ENCODE measurements at regions not wholly inside any gene's neighbourhood (a gene's known extent, or its start where the extent isn't known, plus 50 kb on each side); places are given as distances from the start of the nearest gene placed in this dataset.

- peaks cover 0 to 9% (median 0%) of the 10 kb centered on the region in 4 donors for H3K27me3 ChIP-seq (ENCODE audit: control insufficient read depth in 4 of 4, insufficient read depth in 4 of 4, low read length in 3 of 4)
- H3K36me3 ChIP-seq (ENCODE audit: control insufficient read depth in 4 of 4, insufficient read depth in 3 of 4, low read depth in 1 of 4, low read length in 3 of 4) = no peaks in the 10 kb centered on the region
- TF ChIP-seq ATF3 (IDR thresholded peaks at IDR 0.05) (no peak), FOXA1 (IDR thresholded peaks at IDR 0.05) (no peak)
- TF ChIP-seq, protein P1, sequence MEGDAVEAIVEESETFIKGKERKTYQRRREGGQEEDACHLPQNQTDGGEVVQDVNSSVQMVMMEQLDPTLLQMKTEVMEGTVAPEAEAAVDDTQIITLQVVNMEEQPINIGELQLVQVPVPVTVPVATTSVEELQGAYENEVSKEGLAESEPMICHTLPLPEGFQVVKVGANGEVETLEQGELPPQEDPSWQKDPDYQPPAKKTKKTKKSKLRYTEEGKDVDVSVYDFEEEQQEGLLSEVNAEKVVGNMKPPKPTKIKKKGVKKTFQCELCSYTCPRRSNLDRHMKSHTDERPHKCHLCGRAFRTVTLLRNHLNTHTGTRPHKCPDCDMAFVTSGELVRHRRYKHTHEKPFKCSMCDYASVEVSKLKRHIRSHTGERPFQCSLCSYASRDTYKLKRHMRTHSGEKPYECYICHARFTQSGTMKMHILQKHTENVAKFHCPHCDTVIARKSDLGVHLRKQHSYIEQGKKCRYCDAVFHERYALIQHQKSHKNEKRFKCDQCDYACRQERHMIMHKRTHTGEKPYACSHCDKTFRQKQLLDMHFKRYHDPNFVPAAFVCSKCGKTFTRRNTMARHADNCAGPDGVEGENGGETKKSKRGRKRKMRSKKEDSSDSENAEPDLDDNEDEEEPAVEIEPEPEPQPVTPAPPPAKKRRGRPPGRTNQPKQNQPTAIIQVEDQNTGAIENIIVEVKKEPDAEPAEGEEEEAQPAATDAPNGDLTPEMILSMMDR (IDR thresholded peaks at IDR 0.05; ENCODE audit: low read depth, low read length, missing input control) = no peak
- H3K4me1 ChIP-seq (ENCODE audit: control insufficient read depth in 4 of 4, insufficient read depth in 4 of 4, low read length in 3 of 4) = no peaks in the 10 kb centered on the region
- no peak overlapping the region for H3K27ac ChIP-seq (ENCODE audit: low read depth in 1 of 2, low read length in 2 of 2)
- H3K4me3 ChIP-seq (ENCODE audit: low read depth in 1 of 3, low read length in 3 of 3) = no peak overlapping the region
- 33% methylated on average over 136 of the region's 136 CpGs for WGBS
- DNase-seq (ENCODE audit: low spot score) = no peak
- H3K9me3 ChIP-seq (ENCODE audit: control insufficient read depth in 4 of 4, low read length in 3 of 4) = peaks cover 0 to 25% (median 0%) of the 10 kb centered on the region in 4 donors
- H3K9ac ChIP-seq (ENCODE audit: low read depth in 1 of 2, low read length in 2 of 2) = no peak overlapping the region
Observed at GRCh38 chr17:21842332-21843317, 150.3 kb downstream of the KCNJ18 start.

DNA sequence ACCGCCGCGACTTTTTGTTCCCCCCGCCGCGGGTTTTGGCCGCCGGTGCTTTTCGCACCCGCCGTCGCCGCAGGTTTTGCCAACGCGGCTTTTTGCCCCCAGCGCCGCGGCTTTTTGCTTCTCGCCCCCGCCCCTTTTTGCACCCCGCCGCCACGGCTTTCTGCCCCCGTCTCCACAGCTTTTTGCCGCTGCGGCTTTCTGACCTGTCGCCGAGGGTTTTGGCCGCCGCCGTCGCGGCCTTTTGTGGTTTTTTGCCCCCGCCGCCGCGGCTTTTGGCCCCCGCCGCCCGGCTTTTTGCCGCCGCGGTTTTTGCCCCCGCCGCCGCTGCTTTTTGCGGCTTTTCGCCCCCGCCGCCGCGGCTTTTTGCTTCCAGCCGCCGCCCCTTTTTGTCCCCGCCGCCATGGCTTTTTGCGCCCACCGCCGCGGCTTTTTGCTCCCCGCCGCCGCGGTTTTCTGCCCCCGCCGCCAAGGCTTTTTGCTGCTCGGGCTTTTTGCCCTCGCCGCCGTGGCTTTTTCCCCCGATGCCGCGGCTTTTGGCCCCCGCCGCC, 151.1 kb downstream of the KCNJ18 start:
- H3K27me3 ChIP-seq (ENCODE audit: control insufficient read depth in 4 of 4, insufficient read depth in 4 of 4, low read length in 3 of 4) = peaks cover 0 to 9% (median 0%) of the 10 kb centered on the region in 4 donors
- no peak for DNase-seq (ENCODE audit: low spot score)

More for the DNA sequence above, 151.1 kb downstream of the KCNJ18 start:
- H3K9me3 ChIP-seq (ENCODE audit: control insufficient read depth in 4 of 4, low read length in 3 of 4) = peaks cover 0 to 25% (median 0%) of the 10 kb centered on the region in 4 donors
- H3K4me1 ChIP-seq (ENCODE audit: control insufficient read depth in 4 of 4, insufficient read depth in 4 of 4, low read length in 3 of 4) = no peaks in the 10 kb centered on the region
- 39% methylated on average over 75 of the region's 75 CpGs for WGBS
- no peak overlapping the region for H3K4me3 ChIP-seq (ENCODE audit: low read depth in 1 of 3, low read length in 3 of 3)
- no peak overlapping the region for H3K27ac ChIP-seq (ENCODE audit: low read depth in 1 of 2, low read length in 2 of 2)
- no peaks in the 10 kb centered on the region for H3K36me3 ChIP-seq (ENCODE audit: control insufficient read depth in 4 of 4, insufficient read depth in 3 of 4, low read depth in 1 of 4, low read length in 3 of 4)
- TF ChIP-seq MAX (IDR thresholded peaks at IDR 0.05) (no peak), RAD21 (IDR thresholded peaks at IDR 0.05) (no peak), SP1 (IDR thresholded peaks at IDR 0.05) (no peak), FOXA1 (IDR thresholded peaks at IDR 0.05) (no peak), HNF4A (conservative IDR thresholded peaks at IDR 0.05) (no peak), JUND (IDR thresholded peaks at IDR 0.05) (no peak), EGR1 (IDR thresholded peaks at IDR 0.05; ENCODE audit: low read depth in 2 of 2) (no peak), NR2F2 (IDR thresholded peaks at IDR 0.05) (no peak), RXRA (IDR thresholded peaks at IDR 0.05) (no peak), FOXA2 (IDR thresholded peaks at IDR 0.05) (no peak), HNF4G (IDR thresholded peaks at IDR 0.05) (no peak), GABPA (IDR thresholded peaks at IDR 0.05 in 1 of 2, conservative IDR thresholded peaks at IDR 0.05 in 1 of 2) (no peak), ATF3 (IDR thresholded peaks at IDR 0.05) (no peak), TAF1 (conservative IDR thresholded peaks at IDR 0.05) (no peak), REST (IDR thresholded peaks at IDR 0.05) (no peak)
- TF ChIP-seq, protein P2, sequence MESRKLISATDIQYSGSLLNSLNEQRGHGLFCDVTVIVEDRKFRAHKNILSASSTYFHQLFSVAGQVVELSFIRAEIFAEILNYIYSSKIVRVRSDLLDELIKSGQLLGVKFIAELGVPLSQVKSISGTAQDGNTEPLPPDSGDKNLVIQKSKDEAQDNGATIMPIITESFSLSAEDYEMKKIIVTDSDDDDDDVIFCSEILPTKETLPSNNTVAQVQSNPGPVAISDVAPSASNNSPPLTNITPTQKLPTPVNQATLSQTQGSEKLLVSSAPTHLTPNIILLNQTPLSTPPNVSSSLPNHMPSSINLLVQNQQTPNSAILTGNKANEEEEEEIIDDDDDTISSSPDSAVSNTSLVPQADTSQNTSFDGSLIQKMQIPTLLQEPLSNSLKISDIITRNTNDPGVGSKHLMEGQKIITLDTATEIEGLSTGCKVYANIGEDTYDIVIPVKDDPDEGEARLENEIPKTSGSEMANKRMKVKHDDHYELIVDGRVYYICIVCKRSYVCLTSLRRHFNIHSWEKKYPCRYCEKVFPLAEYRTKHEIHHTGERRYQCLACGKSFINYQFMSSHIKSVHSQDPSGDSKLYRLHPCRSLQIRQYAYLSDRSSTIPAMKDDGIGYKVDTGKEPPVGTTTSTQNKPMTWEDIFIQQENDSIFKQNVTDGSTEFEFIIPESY (IDR thresholded peaks at IDR 0.05) = no peak
- TF ChIP-seq, protein P1 (IDR thresholded peaks at IDR 0.05; ENCODE audit: low read depth, low read length, missing input control) = no peak
- no peak overlapping the region for H3K9ac ChIP-seq (ENCODE audit: low read depth in 1 of 2, low read length in 2 of 2)

Measured in liver (tissue), 8 donors.